Kidney tubule cell (primary cell): ENCODE measurements at regions not wholly inside any gene's neighbourhood (a gene's known extent, or its start where the extent isn't known, plus 50 kb on each side); places are given as distances from the start of the nearest gene placed in this dataset.
"Not testable (repeated sequence)": the region's sequence is repeated elsewhere in the genome, so short reads cannot be mapped to it uniquely, and the experiment has no call there.

Experiments
- DNase-seq: peaks from one replicate; pipeline ENCODE4 v3.0.0-alpha.2; 2018; ENCODE audit warnings: low spot score

- DNase-seq, result no peak
These were observed 71.1 kb upstream of the TMEM97 start for GRCh38 chr17:28247671-28248555.

- no peak for DNase-seq
These were observed 69.3 kb upstream of the TMEM97 start for GRCh38 chr17:28249706-28250105.

- DNase-seq, result peak; percentile 69
These were observed 66.6 kb upstream of the TMEM97 start for GRCh38 chr17:28252436-28252835.

- no peak for DNase-seq
These were observed 65.3 kb upstream of the TMEM97 start for GRCh38 chr17:28253663-28254062.

- no peak for DNase-seq
These were observed 63.4 kb upstream of the TMEM97 start for GRCh38 chr17:28255616-28256015.

GRCh38 chr17:28256370-28256769 is 62.6 kb upstream of the TMEM97 start:
- DNase-seq, result no peak

- DNase-seq, result no peak
These were observed 62.1 kb upstream of the TMEM97 start for GRCh38 chr17:28256881-28257280.

- peak; percentile 69 for DNase-seq
These were observed 60.6 kb upstream of the TMEM97 start for GRCh38 chr17:28258347-28258887.

GRCh38 chr17:28261219-28261618 is 57.8 kb upstream of the TMEM97 start:
- no peak for DNase-seq

- DNase-seq, result not testable (repeated sequence)
These were observed 56.8 kb upstream of the TMEM97 start for GRCh38 chr17:28262123-28262745.

GRCh38 chr17:28264902-28265548 is 54.0 kb upstream of the TMEM97 start:
- DNase-seq, result not testable (repeated sequence)

GRCh38 chr17:28265856-28266546 is 53.0 kb upstream of the TMEM97 start:
- not testable (repeated sequence) for DNase-seq

- DNase-seq, result not testable (repeated sequence)
These were observed 52.5 kb upstream of the TMEM97 start for GRCh38 chr17:28266547-28266920.

GRCh38 chr17:28266926-28267719 is 51.9 kb upstream of the TMEM97 start:
- not testable (repeated sequence) for DNase-seq

GRCh38 chr17:28267720-28268609 is 51.0 kb upstream of the TMEM97 start:
- DNase-seq, result no peak

GRCh38 chr17:28268610-28269313 is 50.2 kb upstream of the TMEM97 start:
- DNase-seq, result no peak
